Liver (tissue), 8 donors: ENCODE measurements at regions not wholly inside any gene's neighbourhood (a gene's known extent, or its start where the extent isn't known, plus 50 kb on each side); places are given as distances from the start of the nearest gene placed in this dataset.

Experiments
- DNase-seq: peaks from one replicate; pipeline ENCODE4 v3.0.0-alpha.2; 2017; ENCODE audit warnings: low spot score
- H3K27ac ChIP-seq, 2 donors: one replicate each; pipeline ENCODE4 v1.7.0; 2013; ENCODE audit warnings: inconsistent platforms in 2 of 2, low read length in 2 of 2, control low read depth in 1 of 2, low read depth in 1 of 2, mild to moderate bottlenecking in 1 of 2
- H3K27me3 ChIP-seq, 4 donors: one replicate each; pipeline versions ENCODE4 v1.6.1 to v1.7.0; 2013; ENCODE audit warnings: low read length in 3 of 4, inconsistent platforms in 1 of 4, mild to moderate bottlenecking in 1 of 4, moderate library complexity in 1 of 4; ENCODE audit not compliant: control insufficient read depth in 4 of 4, insufficient read depth in 4 of 4
- H3K36me3 ChIP-seq, 4 donors: one replicate each; pipeline versions ENCODE4 v1.6.1 to v1.7.0; 2013; ENCODE audit warnings: low read length in 3 of 4, mild to moderate bottlenecking in 3 of 4, low read depth in 1 of 4, moderate library complexity in 1 of 4; ENCODE audit not compliant: control insufficient read depth in 4 of 4, insufficient read depth in 3 of 4
- H3K4me1 ChIP-seq, 4 donors: one replicate each; pipeline versions ENCODE4 v1.6.1 to v1.7.0; 2013; ENCODE audit warnings: low read length in 3 of 4, mild to moderate bottlenecking in 3 of 4, moderate library complexity in 1 of 4; ENCODE audit not compliant: control insufficient read depth in 4 of 4, insufficient read depth in 4 of 4
- H3K4me3 ChIP-seq, 3 donors: one replicate each; pipeline versions ENCODE4 v1.6.1 to v1.7.0; 2013; ENCODE audit warnings: low read length in 3 of 3, control low read depth in 1 of 3, low read depth in 1 of 3, mild to moderate bottlenecking in 1 of 3
- H3K9ac ChIP-seq, 2 donors: one replicate each; pipeline ENCODE4 v1.7.0; 2013; ENCODE audit warnings: low read length in 2 of 2, mild to moderate bottlenecking in 2 of 2, moderate library complexity in 2 of 2, control low read depth in 1 of 2, low read depth in 1 of 2
- H3K9me3 ChIP-seq, 4 donors: one replicate each; pipeline versions ENCODE4 v1.6.1 to v1.7.0; 2013; ENCODE audit warnings: low read length in 3 of 4; ENCODE audit not compliant: control insufficient read depth in 4 of 4
- CTCF ChIP-seq: fragments of 150-350 bp; IDR thresholded peaks from 2 replicates; pipeline ENCODE4 v1.5.1; 2017; ENCODE audit warnings: improper control_type of control experiment, low read depth, low read length; ENCODE audit not compliant: missing input control
- EGR1 ChIP-seq, 2 donors: IDR thresholded peaks; 2 replicates each; pipeline ENCODE4 v1.6.1; 2016 to 2018; ENCODE audit warnings: antibody characterized with exemption in 2 of 2, low read depth in 2 of 2
- FOXA1 ChIP-seq: IDR thresholded peaks from 2 replicates; pipeline ENCODE4 v1.6.1; 2016; ENCODE audit warnings: antibody characterized with exemption
- FOXA2 ChIP-seq: IDR thresholded peaks from 2 replicates; pipeline ENCODE4 v1.6.1; 2016; ENCODE audit warnings: antibody characterized with exemption
- HNF4A ChIP-seq, 2 donors: conservative IDR thresholded peaks; 2 replicates each; pipeline ENCODE4 v1.6.1; 2016; ENCODE audit warnings: antibody characterized with exemption in 2 of 2, mild to moderate bottlenecking in 2 of 2
- HNF4G ChIP-seq: IDR thresholded peaks from 2 replicates; pipeline ENCODE4 v1.6.1; 2016; ENCODE audit warnings: antibody characterized with exemption
- MAX ChIP-seq: IDR thresholded peaks from 2 replicates; pipeline ENCODE4 v1.6.1; 2016; ENCODE audit warnings: antibody characterized with exemption
- NR2F2 ChIP-seq: IDR thresholded peaks from 2 replicates; pipeline ENCODE4 v1.6.1; 2016; ENCODE audit warnings: antibody characterized with exemption
- REST ChIP-seq: IDR thresholded peaks from 2 replicates; pipeline ENCODE4 v1.6.1; 2016; ENCODE audit warnings: antibody characterized with exemption, mild to moderate bottlenecking
- RXRA ChIP-seq, 2 donors: IDR thresholded peaks; 2 replicates each; pipeline ENCODE4 v1.6.1; 2017 to 2018; ENCODE audit warnings: antibody characterized with exemption in 2 of 2, mild to moderate bottlenecking in 1 of 2
- TAF1 ChIP-seq: conservative IDR thresholded peaks from 2 replicates; pipeline ENCODE4 v1.6.1; 2016; ENCODE audit warnings: antibody characterized with exemption, mild to moderate bottlenecking
- ZBTB33 ChIP-seq: IDR thresholded peaks from 2 replicates; pipeline ENCODE4 v1.6.1; 2016; ENCODE audit warnings: antibody characterized with exemption
- WGBS: extraction: QIAGEN DNeasy Blood & Tissue Kit; methylation state at CpG from one replicate; pipeline ENCODE4 v1.1.7; 2013; 5-methylcytosine and 5-hydroxymethylcytosine counted together
- donor health status: healthy.
- donor health status: healthy.
- donor health status: healthy.
- donor health status: healthy.
- donor health status: healthy.

- peaks cover 0 to 9% (median 0%) of the 10 kb centered on the region in 4 donors for H3K4me1 ChIP-seq
- no peak overlapping the region for H3K4me3 ChIP-seq
- DNase-seq, result no peak
- H3K27ac ChIP-seq, result no peak overlapping the region
- no peak for TF ChIP-seq RXRA (IDR thresholded peaks at IDR 0.05)
- no peak for TF ChIP-seq MAX
- no peak for TF ChIP-seq EGR1 (IDR thresholded peaks at IDR 0.05; ENCODE audit: low read depth in 2 of 2)
- TF ChIP-seq NR2F2, result no peak
- TF ChIP-seq FOXA1, result no peak
- TF ChIP-seq TAF1, result no peak
- no peak for TF ChIP-seq CTCF
- no peak for TF ChIP-seq HNF4A (conservative IDR thresholded peaks at IDR 0.05)
- no peak for TF ChIP-seq REST
- WGBS, result 88% methylated on average over 12 of the region's 12 CpGs
- H3K9ac ChIP-seq, result no peak overlapping the region
- no peaks in the 10 kb centered on the region for H3K36me3 ChIP-seq
- H3K9me3 ChIP-seq, result no peaks in the 10 kb centered on the region
- H3K27me3 ChIP-seq, result no peaks in the 10 kb centered on the region
Observed at GRCh38 chr2:9774266-9774665, 69.0 kb upstream of the TAF1B start.

- Histone ChIP-seq H3K27ac (no peak overlapping the region), H3K4me1 (peaks cover 0 to 5% (median 0%) of the 10 kb centered on the region in 4 donors), H3K4me3 (no peak overlapping the region), H3K36me3 (no peaks in the 10 kb centered on the region), H3K9ac (no peak overlapping the region), H3K27me3 (no peaks in the 10 kb centered on the region), H3K9me3 (no peaks in the 10 kb centered on the region)
- TF ChIP-seq REST (no peak), ZBTB33 (no peak), NR2F2 (no peak), MAX (no peak), HNF4A (conservative IDR thresholded peaks at IDR 0.05) (no peak), FOXA2 (no peak), CTCF (no peak), HNF4G (no peak)
- DNase-seq, result no peak
- 90% methylated on average over 9 of the region's 9 CpGs for WGBS
Observed at GRCh38 chr2:9775351-9775750, 67.9 kb upstream of the TAF1B start.
